ENCODE measurements at regions not wholly inside any gene's neighbourhood (a gene's known extent, or its start where the extent isn't known, plus 50 kb on each side); places are given as distances from the start of the nearest gene placed in this dataset.

GRCh38 chr16:65200156-65200773 lies 78.4 kb upstream of the CDH11 start:
- Mint-ChIP-seq H3K27ac (no peak overlapping the region), H3K9me3 (ENCODE audit: insufficient read depth) (peaks cover 9% of the 10 kb centered on the region), H3K4me1 (ENCODE audit: low read depth) (no peaks in the 10 kb centered on the region), H3K4me3 (no peak overlapping the region), H3K36me3 (ENCODE audit: low read depth) (no peaks in the 10 kb centered on the region), H3K27me3 (ENCODE audit: low read depth) (no peaks in the 10 kb centered on the region)
- DNase-seq = no peak
- ChIA-PET CTCF (no interaction called here), POLR2A (no interaction called here)
- ATAC-seq = no peak

- POLR2A ChIA-PET = no interaction called here
- Mint-ChIP-seq H3K4me1 (ENCODE audit: low read depth) (no peaks in the 10 kb centered on the region), H3K4me3 (no peak overlapping the region), H3K36me3 (ENCODE audit: low read depth) (no peaks in the 10 kb centered on the region), H3K9me3 (ENCODE audit: insufficient read depth) (peaks cover 5% of the 10 kb centered on the region), H3K27me3 (ENCODE audit: low read depth) (no peaks in the 10 kb centered on the region), H3K27ac (no peak overlapping the region)
- ATAC-seq (no peak), DNase-seq (no peak)
- CTCF ChIA-PET = no interaction called here
Measured at GRCh38 chr16:65196420-65197075, 74.7 kb upstream of the CDH11 start.

- CTCF ChIA-PET = no interaction called here
- Mint-ChIP-seq H3K36me3 (ENCODE audit: low read depth) (no peaks in the 10 kb centered on the region), H3K9me3 (ENCODE audit: insufficient read depth) (peaks cover 5% of the 10 kb centered on the region), H3K27ac (no peak overlapping the region), H3K27me3 (ENCODE audit: low read depth) (no peaks in the 10 kb centered on the region), H3K4me1 (ENCODE audit: low read depth) (no peaks in the 10 kb centered on the region), H3K4me3 (no peak overlapping the region)
- POLR2A ChIA-PET = no interaction called here
- DNase-seq (no peak), ATAC-seq (no peak)
Measured at GRCh38 chr16:65195998-65196397, 74.1 kb upstream of the CDH11 start.

GRCh38 chr16:65185241-65185778 lies 63.4 kb upstream of the CDH11 start:
- Mint-ChIP-seq H3K36me3 (ENCODE audit: low read depth) (no peaks in the 10 kb centered on the region), H3K27me3 (ENCODE audit: low read depth) (no peaks in the 10 kb centered on the region), H3K9me3 (ENCODE audit: insufficient read depth) (no peaks in the 10 kb centered on the region), H3K4me3 (no peak overlapping the region), H3K4me1 (ENCODE audit: low read depth) (no peaks in the 10 kb centered on the region), H3K27ac (no peak overlapping the region)
- POLR2A ChIA-PET = no interaction called here
- CTCF ChIA-PET = no interaction called here
- no peak for ATAC-seq
- no peak for DNase-seq

GRCh38 chr16:65181071-65181561 lies 59.3 kb upstream of the CDH11 start:
- Mint-ChIP-seq H3K4me1 (ENCODE audit: low read depth) (no peaks in the 10 kb centered on the region), H3K36me3 (ENCODE audit: low read depth) (no peaks in the 10 kb centered on the region), H3K27ac (no peak overlapping the region), H3K27me3 (ENCODE audit: low read depth) (no peaks in the 10 kb centered on the region), H3K4me3 (no peak overlapping the region), H3K9me3 (ENCODE audit: insufficient read depth) (no peaks in the 10 kb centered on the region)
- DNase-seq = no peak
- no peak for ATAC-seq
- CTCF ChIA-PET = no interaction called here
- POLR2A ChIA-PET = no interaction called here

- Mint-ChIP-seq H3K27me3 (ENCODE audit: low read depth) (no peaks in the 10 kb centered on the region), H3K4me1 (ENCODE audit: low read depth) (no peaks in the 10 kb centered on the region), H3K9me3 (ENCODE audit: insufficient read depth) (no peaks in the 10 kb centered on the region), H3K36me3 (ENCODE audit: low read depth) (no peaks in the 10 kb centered on the region), H3K4me3 (no peak overlapping the region), H3K27ac (no peak overlapping the region)
- ChIA-PET CTCF (no interaction called here), POLR2A (no interaction called here)
- DNase-seq (no peak), ATAC-seq (no peak)
Measured at GRCh38 chr16:65178151-65178550, 56.3 kb upstream of the CDH11 start.

- no peak for DNase-seq
- Mint-ChIP-seq H3K9me3 (ENCODE audit: insufficient read depth) (no peaks in the 10 kb centered on the region), H3K4me3 (no peak overlapping the region), H3K36me3 (ENCODE audit: low read depth) (no peaks in the 10 kb centered on the region), H3K27ac (no peak overlapping the region), H3K27me3 (ENCODE audit: low read depth) (no peaks in the 10 kb centered on the region), H3K4me1 (ENCODE audit: low read depth) (no peaks in the 10 kb centered on the region)
- POLR2A ChIA-PET = no interaction called here
- CTCF ChIA-PET = no interaction called here
- no peak for ATAC-seq
Measured at GRCh38 chr16:65176603-65177002, 54.7 kb upstream of the CDH11 start.

GRCh38 chr16:65172356-65172755 lies 50.5 kb upstream of the CDH11 start:
- Mint-ChIP-seq H3K9me3 (ENCODE audit: insufficient read depth) (no peaks in the 10 kb centered on the region), H3K27ac (no peak overlapping the region)

More at GRCh38 chr16:65172356-65172755, 50.5 kb upstream of the CDH11 start:
- no peaks in the 10 kb centered on the region for H3K27me3 Mint-ChIP-seq (ENCODE audit: low read depth)
- H3K36me3 Mint-ChIP-seq (ENCODE audit: low read depth) = no peaks in the 10 kb centered on the region
- H3K4me3 Mint-ChIP-seq = no peak overlapping the region
- ChIA-PET CTCF (no interaction called here), POLR2A (no interaction called here)
- H3K4me1 Mint-ChIP-seq (ENCODE audit: low read depth) = no peaks in the 10 kb centered on the region
- ATAC-seq (no peak), DNase-seq (no peak)

All from activated CD8-positive, alpha-beta T cell treated with anti-CD3 and anti-CD28 coated beads, Interleukin-2, amount 10 ng/mL, durations not matched to agents 7 days and 5 days (primary cell).